Thoracic aorta (tissue), 2 donors: ENCODE measurements at regions not wholly inside any gene's neighbourhood (a gene's known extent, or its start where the extent isn't known, plus 50 kb on each side); places are given as distances from the start of the nearest gene placed in this dataset.

Source experiments
- ATAC-seq: fragments of 150-250 bp; one replicate; pipeline ENCODE4 v1.8.0; 2017; ENCODE audit warnings: low read depth; ENCODE audit not compliant: insufficient number of reproducible peaks, low FRiP score
- DNase-seq: peaks from one replicate; pipeline ENCODE4 v3.0.0-alpha.2; 2020; ENCODE audit warnings: low spot score
- H3K27ac ChIP-seq, 2 donors: fragments of 200-600 bp; sonication (generic); 1 replicate in 1 of 2; 2 replicates in 1 of 2; pipeline ENCODE4 v1.5.1; 2016; ENCODE audit warnings: mild to moderate bottlenecking in 2 of 2, moderate library complexity in 2 of 2
- H3K27me3 ChIP-seq: fragments of 200-600 bp; sonication (generic); replicated peaks from 2 replicates; pipeline ENCODE4 v1.6.0; 2016; ENCODE audit warnings: mild to moderate bottlenecking; ENCODE audit not compliant: insufficient read depth
- H3K36me3 ChIP-seq: fragments of 200-600 bp; sonication (generic); one replicate; pipeline ENCODE4 v1.5.1; 2016
- H3K4me1 ChIP-seq, 2 donors: fragments of 200-600 bp; sonication (generic); 1 replicate in 1 of 2; 2 replicates in 1 of 2; pipeline versions ENCODE4 v1.5.1 to v1.6.0; 2016; ENCODE audit warnings: low read depth in 2 of 2, mild to moderate bottlenecking in 1 of 2; ENCODE audit not compliant: control insufficient read depth in 1 of 2
- H3K4me3 ChIP-seq: fragments of 200-600 bp; sonication (generic); 2 replicates; pipeline ENCODE4 v1.5.1; 2016; ENCODE audit warnings: mild to moderate bottlenecking
- H3K9me3 ChIP-seq: fragments of 200-600 bp; sonication (generic); 2 replicates; pipeline ENCODE4 v1.5.1; 2016
- CTCF ChIP-seq: fragments of 200-600 bp; sonication (generic); IDR thresholded peaks from one replicate; pipeline ENCODE4 v1.5.1; 2019; ENCODE audit warnings: antibody characterized with exemption

GRCh38 chr1:30516485-30516858, 206.9 kb downstream of the MATN1 start:
- TF ChIP-seq CTCF: no peak
- Histone ChIP-seq H3K27ac (no peak overlapping the region), H3K9me3 (no peaks in the 10 kb centered on the region), H3K4me1 (no peaks in the 10 kb centered on the region), H3K27me3 (no peaks in the 10 kb centered on the region), H3K4me3 (no peak overlapping the region), H3K36me3 (no peaks in the 10 kb centered on the region)
- ATAC-seq (no peak), DNase-seq (no peak)

GRCh38 chr1:30515755-30516484, 207.5 kb downstream of the MATN1 start:
- TF ChIP-seq CTCF: no peak
- H3K9me3 ChIP-seq: no peaks in the 10 kb centered on the region
- ATAC-seq (no peak), DNase-seq (no peak)
- H3K27me3 ChIP-seq: no peaks in the 10 kb centered on the region
- H3K4me3 ChIP-seq: no peak overlapping the region
- no peaks in the 10 kb centered on the region for H3K36me3 ChIP-seq
- H3K27ac ChIP-seq: no peak overlapping the region
- no peaks in the 10 kb centered on the region for H3K4me1 ChIP-seq

GRCh38 chr1:30514945-30515344, 208.4 kb downstream of the MATN1 start:
- H3K27me3 ChIP-seq: no peaks in the 10 kb centered on the region
- no peaks in the 10 kb centered on the region for H3K36me3 ChIP-seq
- no peak overlapping the region for H3K27ac ChIP-seq
- ATAC-seq: no peak
- no peak overlapping the region for H3K4me3 ChIP-seq
- no peak for DNase-seq
- TF ChIP-seq CTCF: no peak
- no peaks in the 10 kb centered on the region for H3K9me3 ChIP-seq
- H3K4me1 ChIP-seq: no peaks in the 10 kb centered on the region

DNA sequence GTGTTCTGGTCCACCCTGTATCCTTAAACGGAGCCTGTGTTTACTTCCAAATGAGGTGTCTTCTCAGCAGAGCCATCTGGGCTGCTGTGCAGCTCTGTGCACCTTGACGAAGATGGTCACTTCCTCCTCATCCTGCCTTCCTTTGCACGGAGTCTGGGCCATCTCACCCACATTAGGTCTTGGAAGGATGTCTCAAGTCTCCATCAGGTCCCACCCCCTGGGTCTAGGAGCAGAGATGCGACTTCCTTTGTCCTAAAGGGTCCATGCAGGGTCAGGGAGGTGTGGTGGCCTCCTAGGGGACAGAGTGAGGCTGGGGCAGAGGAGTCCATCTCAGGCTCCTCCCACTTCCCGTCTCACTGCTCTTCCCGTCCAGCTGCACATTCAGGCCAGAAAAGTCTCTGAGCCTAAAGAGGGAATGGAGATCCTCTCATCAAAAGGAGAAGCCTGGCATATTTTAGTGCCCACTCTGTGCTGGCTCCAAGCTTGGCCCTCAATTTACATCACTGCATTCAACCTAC, 209.2 kb downstream of the MATN1 start:
- DNase-seq (no peak), ATAC-seq (no peak)
- H3K27ac ChIP-seq: no peak overlapping the region
- H3K36me3 ChIP-seq: no peaks in the 10 kb centered on the region
- H3K27me3 ChIP-seq: no peaks in the 10 kb centered on the region
- TF ChIP-seq CTCF: no peak
- no peak overlapping the region for H3K4me3 ChIP-seq
- no peaks in the 10 kb centered on the region for H3K4me1 ChIP-seq
- no peaks in the 10 kb centered on the region for H3K9me3 ChIP-seq

GRCh38 chr1:30513396-30514136, 209.8 kb downstream of the MATN1 start:
- DNase-seq: no peak

More at GRCh38 chr1:30513396-30514136, 209.8 kb downstream of the MATN1 start:
- H3K27me3 ChIP-seq: no peaks in the 10 kb centered on the region
- no peak for ATAC-seq
- no peak overlapping the region for H3K27ac ChIP-seq
- no peaks in the 10 kb centered on the region for H3K4me1 ChIP-seq
- TF ChIP-seq CTCF: no peak
- no peaks in the 10 kb centered on the region for H3K9me3 ChIP-seq
- no peak overlapping the region for H3K4me3 ChIP-seq
- H3K36me3 ChIP-seq: no peaks in the 10 kb centered on the region
